ENCODE measurements at regions not wholly inside any gene's neighbourhood (a gene's known extent, or its start where the extent isn't known, plus 50 kb on each side); places are given as distances from the start of the nearest gene placed in this dataset.

DNA sequence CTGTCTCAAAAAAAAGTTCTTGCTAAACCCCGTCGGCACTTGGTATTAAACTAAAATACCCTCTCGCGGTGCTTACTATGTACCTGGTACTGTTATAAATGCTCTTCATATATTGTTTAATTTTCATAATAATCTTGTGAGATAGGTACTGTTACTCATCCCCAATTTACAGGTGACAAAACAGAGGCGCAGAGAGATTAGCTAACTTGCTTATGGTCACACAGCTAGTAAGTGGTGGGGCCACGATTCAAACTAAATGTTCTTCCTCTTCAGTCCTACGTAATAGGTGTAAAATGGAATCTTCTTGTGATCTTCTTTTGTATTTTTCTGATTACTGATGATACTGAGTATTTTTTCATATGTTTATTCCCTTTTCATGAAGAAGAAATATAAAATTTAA lies 51.3 kb downstream of the TET3 start:
- DNase-seq (ENCODE audit: low spot score), result no peak

DNA sequence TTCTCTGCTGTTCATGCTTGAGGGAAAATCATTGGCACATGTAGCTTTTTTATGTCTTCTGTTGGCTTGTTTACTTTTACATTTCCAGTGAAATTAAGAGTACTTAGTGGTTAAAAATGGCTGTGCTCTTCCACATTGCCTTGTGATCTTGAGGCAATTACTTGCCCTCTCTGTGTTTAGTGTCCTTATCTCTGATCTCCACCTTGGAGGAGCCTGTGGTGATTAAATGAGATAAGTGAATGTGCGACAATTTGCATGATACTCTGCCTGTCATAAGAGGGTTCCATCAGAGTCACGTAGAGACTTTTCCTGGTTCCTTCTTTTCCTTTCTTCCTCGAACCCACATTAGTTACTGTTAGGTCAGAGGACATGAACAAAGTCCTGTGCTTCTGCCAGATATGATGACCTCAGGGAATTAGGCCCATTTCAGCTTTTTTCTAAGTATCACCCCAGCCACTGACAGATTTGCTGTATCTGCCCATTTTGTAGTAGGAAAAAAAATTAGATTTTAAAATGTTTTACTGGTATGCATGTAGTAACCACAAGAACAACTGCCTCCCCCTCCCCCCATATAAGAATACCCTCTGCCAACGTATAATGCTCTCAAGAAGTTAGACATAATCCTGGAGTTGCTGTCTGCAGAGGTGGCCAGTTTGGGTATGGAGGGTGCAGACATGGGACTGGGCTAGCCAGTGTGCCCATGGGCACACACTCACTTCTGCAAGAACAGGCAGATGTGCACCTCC lies 51.9 kb downstream of the TET3 start:
- no peak for DNase-seq (ENCODE audit: low spot score)

DNA sequence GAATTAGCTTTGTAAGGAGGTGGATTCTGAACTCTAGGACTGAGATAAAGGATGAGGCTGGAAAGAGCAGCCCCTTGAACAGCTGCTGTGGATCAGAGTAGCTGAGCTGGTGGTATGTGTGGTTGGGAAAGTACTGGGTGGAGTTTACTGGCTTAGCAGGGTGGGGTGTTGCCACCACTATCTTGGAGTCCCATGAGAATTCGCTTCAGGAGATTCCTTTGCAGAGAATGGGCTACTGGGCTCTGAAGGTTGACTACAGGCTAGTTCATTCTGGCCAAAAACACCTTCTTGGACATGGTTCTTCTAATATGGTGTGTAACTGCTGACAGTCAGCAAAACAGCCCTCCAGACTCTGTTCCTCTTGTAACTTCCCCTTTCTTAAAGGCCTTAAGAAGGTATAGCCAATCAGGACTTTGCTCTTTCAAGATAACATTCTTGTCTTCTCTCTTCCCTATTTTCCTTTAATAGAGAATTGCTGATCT lies 52.7 kb downstream of the TET3 start:
- no peak for DNase-seq (ENCODE audit: low spot score)

GRCh38 chr2:74039611-74040010 lies 54.9 kb downstream of the TET3 start:
- DNase-seq (ENCODE audit: low spot score), result no peak

DNA sequence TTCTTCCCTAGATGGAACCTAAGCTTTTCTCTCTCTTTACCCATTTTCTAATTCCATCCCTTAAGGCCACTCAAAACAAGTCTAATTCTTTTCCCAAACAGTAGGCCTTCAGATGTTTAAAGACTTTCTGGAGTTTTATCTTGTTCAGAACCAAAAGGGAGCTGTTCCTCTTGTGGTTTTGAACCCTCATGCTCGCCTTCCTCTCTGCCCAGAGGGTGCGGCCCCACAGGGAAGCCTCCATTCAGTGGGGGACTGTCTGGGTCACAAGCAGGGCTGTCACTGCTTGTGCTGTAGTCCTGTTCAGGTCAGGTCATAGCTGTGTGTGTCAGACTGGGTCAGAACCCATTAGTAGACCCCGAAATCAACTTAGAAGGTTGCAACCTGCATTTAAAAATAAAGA lies 56.5 kb downstream of the TET3 start:
- DNase-seq (ENCODE audit: low spot score), result no peak

DNA sequence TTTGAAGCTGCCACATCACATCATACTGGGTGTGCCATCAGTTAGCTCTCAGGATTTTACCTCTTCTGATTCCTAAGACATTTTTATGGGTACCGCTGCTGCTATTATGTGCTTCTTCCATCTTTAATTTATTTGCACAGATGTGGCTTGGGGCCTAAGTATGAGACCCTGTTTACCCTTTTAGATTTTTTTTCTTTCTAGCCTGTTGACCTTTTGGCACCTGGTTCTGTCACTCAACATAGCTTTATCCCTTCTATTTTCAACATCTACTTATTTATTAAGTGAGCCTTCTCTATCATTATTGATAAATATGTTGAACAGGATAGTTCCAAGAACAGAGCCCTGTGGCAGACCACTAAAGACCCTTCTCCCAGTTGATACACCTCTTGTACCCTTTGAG lies 57.0 kb downstream of the TET3 start:
- no peak for DNase-seq (ENCODE audit: low spot score)

DNA sequence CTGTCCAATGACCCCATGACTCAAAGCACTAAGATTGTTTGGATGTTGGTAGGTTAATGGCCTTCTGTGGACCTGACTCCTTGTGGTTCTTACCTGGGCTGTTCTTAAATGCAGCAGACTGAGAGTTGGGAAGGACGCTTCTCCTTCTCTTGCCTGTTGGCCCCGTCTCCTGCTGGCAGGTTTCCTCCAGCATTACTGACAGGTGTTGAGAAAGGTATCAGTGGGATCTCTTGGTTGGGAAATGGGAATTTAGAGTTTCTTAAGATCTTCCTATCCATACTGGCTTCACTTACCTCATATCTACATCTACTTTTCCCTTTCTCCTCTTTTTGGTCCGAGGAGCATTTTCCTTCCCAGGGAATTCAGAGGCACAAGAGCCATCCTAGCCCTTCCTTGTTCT lies 57.9 kb downstream of the TET3 start:
- DNase-seq (ENCODE audit: low spot score), result no peak

DNA sequence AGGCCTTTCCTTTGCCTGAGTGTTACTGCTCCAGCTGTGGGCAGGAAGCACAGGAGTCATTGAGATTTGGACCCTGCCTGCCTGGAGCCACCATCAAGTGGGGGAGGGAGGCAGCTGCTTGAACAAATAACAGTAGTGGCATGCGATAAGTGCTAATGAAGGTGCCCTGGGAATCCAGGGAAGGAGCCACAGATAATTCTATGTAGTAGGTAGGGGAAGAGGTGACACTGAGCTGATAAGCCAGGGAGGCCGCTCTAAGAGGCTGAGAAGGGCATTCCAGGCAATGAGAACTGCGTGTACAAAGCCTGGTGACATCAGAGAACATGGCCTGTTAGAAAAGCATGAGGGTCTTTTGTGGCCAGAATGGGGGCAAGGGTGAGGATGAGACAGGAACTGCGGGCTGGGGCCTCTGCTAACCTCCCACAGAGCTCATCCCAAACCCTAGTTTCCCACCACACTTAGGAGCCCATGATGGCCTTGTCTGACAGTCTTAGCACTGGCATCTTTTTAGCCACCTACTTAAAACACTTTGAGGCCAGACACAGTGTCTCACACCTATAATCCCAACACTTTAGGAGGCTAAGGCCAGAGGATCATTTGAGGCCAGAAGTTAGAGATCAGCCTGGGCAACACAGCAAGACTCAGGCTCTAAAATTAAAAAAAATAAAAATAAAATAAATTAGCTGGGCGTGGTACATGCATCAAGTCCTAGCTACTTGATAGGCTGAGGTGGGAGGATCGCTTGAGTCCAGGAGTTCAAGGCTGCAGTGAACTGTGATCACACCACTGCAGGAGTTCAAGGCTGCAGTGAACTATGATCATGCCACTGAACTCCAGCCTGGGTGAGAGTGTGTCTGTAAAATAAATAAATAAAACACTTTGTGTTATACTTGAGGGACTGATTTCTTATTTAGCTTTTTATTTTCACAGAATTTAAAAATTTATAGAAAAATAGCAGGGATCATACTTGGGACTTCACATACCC lies 58.9 kb downstream of the TET3 start:
- no peak for DNase-seq (ENCODE audit: low spot score)

- no peak for DNase-seq (ENCODE audit: low spot score)
These were observed 60.3 kb downstream of the TET3 start for GRCh38 chr2:74044999-74045398.

DNA sequence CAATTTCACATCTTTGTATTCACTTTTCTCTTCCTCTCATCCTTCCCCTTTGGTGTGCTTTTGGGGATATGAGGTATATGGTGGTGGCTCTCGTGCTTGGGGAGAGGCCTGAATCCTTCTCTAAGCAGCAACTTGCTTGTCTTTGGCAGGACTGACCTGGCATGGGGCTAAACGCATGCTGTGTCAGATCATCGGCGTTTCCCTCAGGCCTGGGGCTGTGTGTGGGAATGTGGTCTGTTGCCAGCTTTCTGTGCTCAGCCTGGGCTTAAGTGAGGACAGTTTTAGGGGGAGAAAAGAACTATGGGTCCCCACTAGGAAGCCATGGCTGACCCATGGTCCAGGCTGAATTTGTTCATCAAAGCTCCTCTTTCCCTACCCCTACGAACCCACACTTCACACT lies 60.7 kb downstream of the TET3 start:
- DNase-seq (ENCODE audit: low spot score), result no peak

DNA sequence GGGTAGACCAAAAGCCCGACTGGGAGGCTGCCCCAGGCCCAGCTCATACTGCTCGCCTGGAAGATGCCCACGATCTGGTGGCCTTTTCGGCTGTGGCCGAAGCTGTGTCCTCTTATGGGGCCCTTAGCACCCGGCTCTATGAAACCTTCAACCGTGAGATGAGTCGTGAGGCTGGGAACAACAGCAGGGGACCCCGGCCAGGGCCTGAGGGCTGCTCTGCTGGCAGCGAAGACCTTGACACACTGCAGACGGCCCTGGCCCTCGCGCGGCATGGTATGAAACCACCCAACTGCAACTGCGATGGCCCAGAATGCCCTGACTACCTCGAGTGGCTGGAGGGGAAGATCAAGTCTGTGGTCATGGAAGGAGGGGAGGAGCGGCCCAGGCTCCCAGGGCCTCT lies 61.7 kb downstream of the TET3 start:
- no peak for DNase-seq (ENCODE audit: low spot score)

DNA sequence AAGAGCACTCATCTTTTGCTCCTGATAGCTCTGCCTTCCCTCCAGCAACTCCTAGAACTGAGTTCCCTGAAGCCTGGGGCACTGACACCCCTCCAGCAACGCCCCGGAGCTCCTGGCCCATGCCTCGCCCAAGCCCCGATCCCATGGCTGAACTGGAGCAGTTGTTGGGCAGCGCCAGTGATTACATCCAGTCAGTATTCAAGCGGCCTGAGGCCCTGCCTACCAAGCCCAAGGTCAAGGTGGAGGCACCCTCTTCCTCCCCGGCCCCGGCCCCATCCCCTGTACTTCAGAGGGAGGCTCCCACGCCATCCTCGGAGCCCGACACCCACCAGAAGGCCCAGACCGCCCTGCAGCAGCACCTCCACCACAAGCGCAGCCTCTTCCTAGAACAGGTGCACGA lies 62.4 kb downstream of the TET3 start:
- DNase-seq (ENCODE audit: low spot score), result no peak

DNA sequence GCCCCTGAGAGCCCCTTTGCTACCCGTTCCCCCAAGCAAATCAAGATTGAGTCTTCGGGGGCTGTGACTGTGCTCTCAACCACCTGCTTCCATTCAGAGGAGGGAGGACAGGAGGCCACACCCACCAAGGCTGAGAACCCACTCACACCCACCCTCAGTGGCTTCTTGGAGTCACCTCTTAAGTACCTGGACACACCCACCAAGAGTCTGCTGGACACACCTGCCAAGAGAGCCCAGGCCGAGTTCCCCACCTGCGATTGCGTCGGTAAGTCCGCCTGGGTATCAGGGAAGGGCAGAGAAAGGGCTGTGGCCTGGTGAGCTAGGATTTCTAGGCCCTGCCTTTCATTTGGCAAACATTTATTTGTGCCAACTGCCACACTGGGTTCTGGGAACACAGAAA lies 63.4 kb downstream of the TET3 start:
- DNase-seq (ENCODE audit: low spot score), result no peak

DNA sequence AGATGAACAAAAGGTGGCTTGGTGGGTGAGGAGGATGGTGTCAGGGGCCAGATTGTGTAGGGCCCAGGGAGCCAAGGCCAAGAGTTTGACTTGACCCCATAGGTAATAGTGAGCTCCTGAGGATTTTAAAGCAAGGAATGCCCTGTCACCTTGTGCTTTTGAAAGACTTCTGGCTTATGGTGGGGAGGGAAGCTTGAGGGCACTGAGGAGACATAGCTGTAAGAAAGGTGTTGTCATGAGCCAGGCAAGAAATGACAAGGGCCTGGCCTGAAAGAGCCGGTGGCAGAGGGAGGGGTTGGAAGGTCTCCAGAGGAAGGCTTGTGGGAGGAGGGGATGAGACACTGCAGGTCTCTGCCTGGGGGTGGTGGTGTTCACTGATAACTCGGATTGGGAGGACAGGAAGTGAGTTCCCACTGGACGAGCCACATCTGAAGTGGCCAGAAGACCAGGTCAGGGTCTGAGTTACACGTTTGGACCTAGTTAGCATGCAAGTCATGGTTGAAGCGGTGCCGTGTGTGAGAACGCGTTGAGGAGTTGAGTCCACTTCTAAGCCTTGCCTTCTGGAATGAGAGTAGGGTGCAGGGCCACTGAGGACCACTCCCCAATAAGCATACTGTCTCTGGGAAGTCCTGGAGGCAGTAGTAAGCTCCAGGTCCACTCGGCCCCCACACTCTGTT lies 64.3 kb downstream of the TET3 start:
- DNase-seq (ENCODE audit: low spot score), result no peak

DNA sequence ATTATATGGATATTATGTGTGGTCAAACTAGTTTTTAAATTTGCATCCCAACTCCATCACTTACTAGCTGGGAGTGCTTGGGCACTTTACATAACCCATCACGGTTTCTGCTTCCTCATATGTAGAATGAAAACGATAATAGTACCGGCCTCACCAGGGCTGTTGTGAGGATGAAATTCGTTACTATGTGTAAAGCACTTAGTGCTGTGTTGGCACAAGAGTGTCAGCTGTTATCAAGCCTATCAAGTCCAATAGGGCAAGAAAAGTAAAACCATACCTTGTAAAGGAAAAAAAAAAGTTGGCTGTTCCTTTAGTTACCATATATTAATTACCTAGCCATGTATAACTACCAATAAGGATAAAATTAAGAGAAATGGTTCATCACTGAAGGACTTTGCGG lies 65.4 kb downstream of the TET3 start:
- DNase-seq (ENCODE audit: low spot score), result no peak

GRCh38 chr2:74051504-74051903 lies 66.8 kb downstream of the TET3 start:
- no peak for DNase-seq (ENCODE audit: low spot score)

DNA sequence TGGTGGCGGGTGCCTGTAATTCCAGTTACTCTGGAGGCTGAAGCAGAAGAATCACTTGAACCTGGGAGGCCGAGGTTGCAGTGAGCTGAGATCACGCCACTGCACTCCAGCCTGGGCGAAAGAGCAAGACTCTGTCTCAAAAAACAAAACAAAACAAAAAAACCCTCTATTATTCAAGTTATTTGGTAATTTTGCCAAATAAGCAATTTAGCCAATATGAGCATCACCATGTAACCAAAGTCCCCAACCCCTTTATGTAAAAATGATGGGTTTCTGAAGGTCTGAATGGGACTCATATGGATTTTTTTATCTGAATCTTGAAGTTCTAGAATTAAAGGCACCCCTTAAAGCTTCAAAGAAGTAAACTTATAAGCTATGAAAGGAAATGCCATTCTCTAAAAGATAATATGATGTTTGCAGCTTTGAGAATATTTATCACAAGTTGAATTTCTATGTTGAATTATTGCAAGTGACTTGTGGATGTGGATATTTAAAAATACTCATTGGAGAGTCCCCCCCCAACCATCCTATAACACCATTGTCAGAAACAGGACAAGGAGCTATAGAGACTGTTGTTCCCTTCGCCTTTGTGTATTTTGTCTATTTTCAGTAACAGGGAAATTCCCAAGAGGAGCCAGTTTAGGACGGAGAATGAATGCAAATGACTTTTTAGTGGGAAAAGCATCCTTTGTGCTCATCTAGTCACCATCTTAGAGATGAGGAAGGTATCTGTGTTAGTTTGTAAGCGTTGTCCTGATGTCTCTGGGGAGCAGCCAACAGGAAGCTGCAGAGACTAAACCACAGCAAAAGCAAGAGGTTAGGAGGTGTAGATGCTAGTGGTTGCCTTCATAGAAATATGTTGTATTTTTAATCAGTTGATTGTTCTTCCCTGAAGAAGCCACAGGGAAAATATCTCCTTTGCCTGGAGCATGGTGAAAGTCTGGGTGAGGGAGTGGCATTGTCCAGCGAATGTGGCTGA lies 68.3 kb downstream of the TET3 start:
- peak; percentile 66 for DNase-seq (ENCODE audit: low spot score)

DNA sequence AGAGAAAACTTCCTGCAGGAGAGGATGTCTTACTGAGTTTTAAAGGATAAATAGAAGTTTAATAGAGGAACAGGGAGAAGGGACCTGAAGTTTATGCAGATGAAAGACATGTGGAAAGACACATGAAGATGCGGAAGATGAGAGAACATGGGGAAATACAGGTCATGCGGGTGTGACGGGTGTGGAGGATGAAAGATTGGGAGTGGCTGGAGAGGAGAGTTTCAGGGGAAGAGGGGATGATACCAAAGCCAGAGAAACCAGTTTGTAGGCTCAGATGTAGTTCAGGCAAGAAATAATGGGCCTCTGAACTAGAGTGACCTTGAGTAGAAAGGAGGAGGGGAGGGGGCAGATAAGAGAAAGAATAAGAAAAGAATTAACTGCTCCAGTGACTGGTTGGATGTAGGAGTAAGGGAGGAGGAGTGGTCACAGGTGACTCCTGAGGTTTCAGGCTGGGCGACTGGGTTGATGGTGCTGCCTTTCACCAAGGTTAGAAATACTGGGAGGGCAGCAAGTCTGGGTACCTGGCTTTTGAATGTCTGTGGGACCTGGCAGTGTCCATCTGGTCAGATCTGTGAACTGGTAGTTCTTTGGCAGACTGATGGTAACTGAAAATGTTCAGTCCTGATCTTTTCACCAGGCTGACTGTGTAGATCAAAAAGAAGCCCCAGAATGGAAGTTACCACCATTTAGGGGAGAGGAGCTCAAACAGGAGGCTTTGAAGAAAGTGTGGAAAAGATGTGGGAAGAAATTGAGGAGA lies 69.4 kb downstream of the TET3 start:
- no peak for DNase-seq (ENCODE audit: low spot score)

- DNase-seq (ENCODE audit: low spot score), result no peak
These were observed 74.5 kb downstream of the TET3 start for GRCh38 chr2:74059137-74059775.

GRCh38 chr2:74063486-74063885 lies 78.8 kb downstream of the TET3 start:
- DNase-seq (ENCODE audit: low spot score), result no peak
